Thoracic aorta (tissue), 2 donors: ENCODE measurements at regions not wholly inside any gene's neighbourhood (a gene's known extent, or its start where the extent isn't known, plus 50 kb on each side); places are given as distances from the start of the nearest gene placed in this dataset.
A peak's percentile ranks its signal among the peaks of the same experiment; 100 is the strongest.

Source experiments
- ATAC-seq: fragments of 150-250 bp; one replicate; pipeline ENCODE4 v1.8.0; 2017; ENCODE audit warnings: low read depth; ENCODE audit not compliant: insufficient number of reproducible peaks, low FRiP score
- DNase-seq: peaks from one replicate; pipeline ENCODE4 v3.0.0-alpha.2; 2020; ENCODE audit warnings: low spot score
- H3K27ac ChIP-seq, 2 donors: fragments of 200-600 bp; sonication (generic); 1 replicate in 1 of 2; 2 replicates in 1 of 2; pipeline ENCODE4 v1.5.1; 2016; ENCODE audit warnings: mild to moderate bottlenecking in 2 of 2, moderate library complexity in 2 of 2
- H3K27me3 ChIP-seq: fragments of 200-600 bp; sonication (generic); replicated peaks from 2 replicates; pipeline ENCODE4 v1.6.0; 2016; ENCODE audit warnings: mild to moderate bottlenecking; ENCODE audit not compliant: insufficient read depth
- H3K36me3 ChIP-seq: fragments of 200-600 bp; sonication (generic); one replicate; pipeline ENCODE4 v1.5.1; 2016
- H3K4me1 ChIP-seq, 2 donors: fragments of 200-600 bp; sonication (generic); 1 replicate in 1 of 2; 2 replicates in 1 of 2; pipeline versions ENCODE4 v1.5.1 to v1.6.0; 2016; ENCODE audit warnings: low read depth in 2 of 2, mild to moderate bottlenecking in 1 of 2; ENCODE audit not compliant: control insufficient read depth in 1 of 2
- H3K4me3 ChIP-seq: fragments of 200-600 bp; sonication (generic); 2 replicates; pipeline ENCODE4 v1.5.1; 2016; ENCODE audit warnings: mild to moderate bottlenecking
- H3K9me3 ChIP-seq: fragments of 200-600 bp; sonication (generic); 2 replicates; pipeline ENCODE4 v1.5.1; 2016
- CTCF ChIP-seq: fragments of 200-600 bp; sonication (generic); IDR thresholded peaks from one replicate; pipeline ENCODE4 v1.5.1; 2019; ENCODE audit warnings: antibody characterized with exemption

- no peaks in the 10 kb centered on the region for H3K36me3 ChIP-seq
- ATAC-seq (no peak), DNase-seq (no peak)
- no peaks in the 10 kb centered on the region for H3K27me3 ChIP-seq
- H3K27ac ChIP-seq, result no peak overlapping the region
- H3K9me3 ChIP-seq, result no peaks in the 10 kb centered on the region
- peak; percentile 35 for TF ChIP-seq CTCF
- no peaks in the 10 kb centered on the region for H3K4me1 ChIP-seq
- no peak overlapping the region for H3K4me3 ChIP-seq
Measured at GRCh38 chrX:82648062-82648461, 860.0 kb upstream of the POU3F4 start.

GRCh38 chrX:82649645-82650044 lies 858.4 kb upstream of the POU3F4 start:
- no peak overlapping the region for H3K27ac ChIP-seq
- H3K4me3 ChIP-seq, result no peak overlapping the region
- TF ChIP-seq CTCF, result no peak
- H3K4me1 ChIP-seq, result no peaks in the 10 kb centered on the region
- no peaks in the 10 kb centered on the region for H3K36me3 ChIP-seq
- ATAC-seq (no peak), DNase-seq (no peak)
- H3K9me3 ChIP-seq, result no peaks in the 10 kb centered on the region
- no peaks in the 10 kb centered on the region for H3K27me3 ChIP-seq

- Histone ChIP-seq H3K27me3 (no peaks in the 10 kb centered on the region), H3K27ac (no peak overlapping the region), H3K9me3 (no peaks in the 10 kb centered on the region), H3K4me3 (no peak overlapping the region), H3K4me1 (no peaks in the 10 kb centered on the region), H3K36me3 (no peaks in the 10 kb centered on the region)
- no peak for ATAC-seq
- no peak for DNase-seq
- no peak for TF ChIP-seq CTCF
Measured at GRCh38 chrX:82658492-82658891, 849.6 kb upstream of the POU3F4 start.

- ATAC-seq (no peak), DNase-seq (no peak)
- no peaks in the 10 kb centered on the region for H3K9me3 ChIP-seq
- no peak overlapping the region for H3K4me3 ChIP-seq
- H3K27ac ChIP-seq, result no peak overlapping the region
- H3K4me1 ChIP-seq, result no peaks in the 10 kb centered on the region
- H3K36me3 ChIP-seq, result no peaks in the 10 kb centered on the region
- no peaks in the 10 kb centered on the region for H3K27me3 ChIP-seq
- no peak for TF ChIP-seq CTCF
Measured at GRCh38 chrX:82666355-82666754, 841.7 kb upstream of the POU3F4 start.

GRCh38 chrX:82675104-82675503 lies 833.0 kb upstream of the POU3F4 start:
- TF ChIP-seq CTCF, result no peak

More at GRCh38 chrX:82675104-82675503, 833.0 kb upstream of the POU3F4 start:
- H3K4me3 ChIP-seq, result no peak overlapping the region
- no peaks in the 10 kb centered on the region for H3K36me3 ChIP-seq
- ATAC-seq (no peak), DNase-seq (no peak)
- H3K4me1 ChIP-seq, result no peaks in the 10 kb centered on the region
- no peaks in the 10 kb centered on the region for H3K27me3 ChIP-seq
- no peaks in the 10 kb centered on the region for H3K9me3 ChIP-seq
- no peak overlapping the region for H3K27ac ChIP-seq
